ENCODE measurements at regions not wholly inside any gene's neighbourhood (a gene's known extent, or its start where the extent isn't known, plus 50 kb on each side); places are given as distances from the start of the nearest gene placed in this dataset.

- Histone ChIP-seq H3K4me1 (ENCODE audit: control insufficient read depth, extremely low read depth, insufficient read depth, low read length) (peaks cover 11% of the 10 kb centered on the region), H3K4me2 (ENCODE audit: insufficient read depth, low read length) (no peak overlapping the region), H3K9me3 (replicated peaks; ENCODE audit: control insufficient read depth, insufficient read depth, low read length) (no peaks in the 10 kb centered on the region), H3K9me1 (replicated peaks; ENCODE audit: control insufficient read depth, extremely low read depth, insufficient read depth, low read length) (no peaks in the 10 kb centered on the region), H3K36me3 (ENCODE audit: control insufficient read depth in 2 of 2, extremely low read depth in 1 of 2, insufficient read depth in 2 of 2, low read length in 2 of 2) (no peaks in the 10 kb centered on the region), H4K20me1 (replicated peaks; ENCODE audit: control insufficient read depth, extremely low read depth, insufficient read depth, low read length) (no peaks in the 10 kb centered on the region), H3K79me2 (ENCODE audit: control insufficient read depth, insufficient read depth, low read length) (no peaks in the 10 kb centered on the region), H3K27ac (ENCODE audit: insufficient read depth, low read depth, low read length) (no peak overlapping the region), H3K4me3 (replicated peaks in 1 of 3; ENCODE audit: insufficient read depth in 1 of 3, low read depth in 1 of 3, low read length in 3 of 3) (no peak overlapping the region), H3K9ac (replicated peaks; ENCODE audit: extremely low read depth, insufficient read depth, low read length) (no peak overlapping the region), H3K27me3 (ENCODE audit: control insufficient read depth in 2 of 2, insufficient read depth in 2 of 2, low read length in 2 of 2) (no peaks in the 10 kb centered on the region), H2AFZ (ENCODE audit: low read depth, low read length) (peak overlapping the region; percentile 33)
- ChIA-PET CTCF (interaction anchor here (1.4 kb wide), 1 partner anchor 14 kb away, joined by 4 read pairs; no protein-coding TSS in a partner anchor), POLR2A (no interaction called here)
- peak; percentile 31 for DNase-seq (ENCODE audit: low read depth, low spot score)
- intact Hi-C loops (cut with micrococcal nuclease): no loop called here
- no TSS peak for BruUV-seq (replicated peaks)
- no peak for TF ChIP-seq MYC (IDR thresholded peaks at IDR 0.05; ENCODE audit: low read depth, low read length)
- no peak for TF ChIP-seq CTCF (IDR thresholded peaks at IDR 0.05; ENCODE audit: extremely low read depth in 1 of 2, insufficient read depth in 1 of 2, low read depth in 1 of 2, low read length in 2 of 2)
- TF ChIP-seq JUN (IDR thresholded peaks at IDR 0.05; ENCODE audit: borderline replicate concordance, insufficient read depth, insufficient read length, low read depth): no peak
- no peak for TF ChIP-seq POLR2A (IDR thresholded peaks at IDR 0.05; ENCODE audit: low read depth, low read length)
- TF ChIP-seq GATA2 (IDR thresholded peaks at IDR 0.05; ENCODE audit: insufficient read depth, insufficient read length, low read depth, low read length): no peak
- FAIRE-seq: no peak
- dilution Hi-C loops (cut with MboI; ENCODE audit: extremely low pct_ligation_motif_present, low sequenced_read_pairs): no loop called here
These were observed 675.0 kb upstream of the ANKRD30A start for GRCh38 chr10:36450380-36450779.

Measured in endothelial cell of umbilical vein (primary cell).